ENCODE measurements at regions not wholly inside any gene's neighbourhood (a gene's known extent, or its start where the extent isn't known, plus 50 kb on each side); places are given as distances from the start of the nearest gene placed in this dataset.

DNA sequence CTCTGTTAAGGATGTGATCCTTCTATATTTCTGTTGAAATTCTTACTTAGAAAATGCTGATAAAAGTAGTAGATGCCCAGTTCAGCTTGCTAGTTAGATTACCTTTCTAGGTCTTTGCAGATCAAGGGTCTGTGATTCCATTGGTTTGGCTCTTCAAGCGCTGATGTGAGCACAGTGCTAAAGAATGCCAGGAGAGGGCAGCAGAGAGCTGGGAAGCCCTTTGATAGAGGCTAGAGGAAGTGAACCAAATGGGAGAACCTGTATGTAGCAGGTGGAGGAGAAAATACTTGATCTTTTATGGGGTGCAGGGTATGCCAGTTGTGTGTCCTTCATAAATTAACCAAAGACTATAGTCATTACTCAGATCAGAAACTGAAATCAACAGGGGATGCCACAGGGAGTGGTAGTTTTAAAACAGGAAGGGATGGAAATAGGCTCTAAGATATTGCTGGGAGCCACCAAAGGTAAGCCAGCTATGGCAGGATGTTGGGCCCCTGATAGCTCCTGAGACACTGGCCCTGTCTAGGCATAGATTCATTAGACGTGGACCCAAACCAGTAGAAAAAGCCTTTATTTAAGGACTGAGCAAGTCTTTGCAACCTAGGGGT, 677.4 kb downstream of the SQOR start:
- TF ChIP-seq CTCF (IDR thresholded peaks at IDR 0.05; ENCODE audit: low read depth, low read length), result peak; percentile 89
- in situ Hi-C loops (cut with HindIII; ENCODE audit: low sequenced_read_pairs), result no loop called here
- DNase-seq (ENCODE audit: low read depth, low spot score), result peak; percentile 52
- no peak overlapping the region for H3K4me3 ChIP-seq (ENCODE audit: low read depth, low read length)

DNA sequence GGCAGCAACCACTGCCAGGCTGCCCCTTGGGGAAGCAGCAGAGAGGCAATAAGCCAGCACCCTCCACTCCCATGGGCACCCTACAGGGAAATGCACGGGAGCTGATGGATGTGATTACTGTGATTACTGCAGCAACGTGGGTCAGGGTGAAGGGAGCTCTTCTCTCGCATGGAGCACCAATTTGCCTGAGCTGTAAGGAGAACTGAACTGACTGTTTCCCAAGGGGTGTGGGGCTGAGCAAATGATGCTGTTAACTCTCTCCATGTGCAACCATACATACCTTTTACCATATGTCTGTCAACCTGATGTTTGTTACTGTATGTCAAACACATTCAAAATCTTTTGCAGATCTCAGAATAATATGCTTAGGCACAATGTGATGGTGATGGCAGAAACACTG, 680.6 kb downstream of the SQOR start:
- no peak for DNase-seq (ENCODE audit: low read depth, low spot score)
- in situ Hi-C loops (cut with HindIII; ENCODE audit: low sequenced_read_pairs), result no loop called here
- no peak overlapping the region for H3K4me3 ChIP-seq (ENCODE audit: low read depth, low read length)
- no peak for TF ChIP-seq CTCF (IDR thresholded peaks at IDR 0.05; ENCODE audit: low read depth, low read length)

DNA sequence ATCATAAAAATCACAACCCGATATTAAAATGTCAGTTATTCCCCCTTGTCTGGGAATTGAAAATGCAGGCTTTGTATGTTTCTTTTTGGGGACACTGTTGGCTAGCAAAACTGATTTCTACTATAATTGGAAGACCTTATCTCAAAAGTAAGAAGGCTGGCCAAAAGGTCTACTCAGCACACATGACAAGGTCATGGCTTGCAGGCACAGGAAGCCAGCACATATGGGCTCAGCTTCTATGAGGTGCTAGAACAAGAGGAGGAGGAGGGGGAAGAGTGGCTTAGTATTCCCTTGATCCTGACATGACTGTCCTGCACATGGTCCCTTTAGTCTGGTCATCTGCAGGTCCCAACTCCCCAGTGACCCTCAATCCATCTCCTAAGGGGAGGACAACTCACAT, 681.2 kb downstream of the SQOR start:
- in situ Hi-C loops (cut with HindIII; ENCODE audit: low sequenced_read_pairs), result no loop called here
- no peak for TF ChIP-seq CTCF (IDR thresholded peaks at IDR 0.05; ENCODE audit: low read depth, low read length)
- no peak overlapping the region for H3K4me3 ChIP-seq (ENCODE audit: low read depth, low read length)
- no peak for DNase-seq (ENCODE audit: low read depth, low spot score)

DNA sequence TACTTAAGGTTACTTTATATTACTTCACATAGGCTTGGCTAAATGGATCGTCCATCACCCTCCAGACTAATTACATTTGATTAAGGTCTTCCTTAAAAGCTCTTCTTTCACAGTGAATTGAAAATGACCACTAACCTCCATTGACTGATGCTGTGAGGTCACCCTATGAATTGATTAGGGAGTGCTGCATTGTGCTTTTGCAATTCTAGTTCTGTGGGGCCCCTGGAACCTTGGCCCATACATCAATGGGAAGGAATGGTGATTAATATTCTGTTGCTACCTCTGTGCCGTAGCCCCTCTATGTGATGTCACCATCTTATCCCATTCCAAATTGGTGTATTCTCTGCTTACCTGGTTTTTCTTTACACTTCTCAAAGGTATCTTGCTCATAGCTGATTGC, 682.2 kb downstream of the SQOR start:
- TF ChIP-seq CTCF (IDR thresholded peaks at IDR 0.05; ENCODE audit: low read depth, low read length), result no peak
- no peak for DNase-seq (ENCODE audit: low read depth, low spot score)
- H3K4me3 ChIP-seq (ENCODE audit: low read depth, low read length), result no peak overlapping the region
- in situ Hi-C loops (cut with HindIII; ENCODE audit: low sequenced_read_pairs), result no loop called here

GRCh38 chr15:46322753-46323152, 687.9 kb downstream of the SQOR start:
- in situ Hi-C loops (cut with HindIII; ENCODE audit: low sequenced_read_pairs), result no loop called here
- no peak overlapping the region for H3K4me3 ChIP-seq (ENCODE audit: low read depth, low read length)
- TF ChIP-seq CTCF (IDR thresholded peaks at IDR 0.05; ENCODE audit: low read depth, low read length), result no peak
- no peak for DNase-seq (ENCODE audit: low read depth, low spot score)

DNA sequence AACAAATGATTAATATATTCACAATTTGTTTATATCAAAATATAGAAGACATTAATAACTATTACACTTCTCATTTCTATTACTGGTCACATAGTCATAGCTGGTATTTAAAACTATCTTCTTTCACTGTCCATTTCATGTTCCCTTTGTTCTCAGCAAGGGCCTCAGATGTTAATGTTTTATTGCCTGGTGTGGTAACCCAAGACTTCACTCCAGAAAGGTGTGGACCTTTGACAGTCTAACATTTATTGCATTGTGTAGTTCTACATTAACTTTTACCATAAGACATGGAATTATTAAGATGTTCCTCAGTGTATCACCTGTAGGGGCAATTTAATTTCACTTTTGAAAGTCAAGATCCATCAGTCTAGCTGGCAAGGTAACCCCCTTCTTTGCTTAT, 691.3 kb downstream of the SQOR start:
- no peak for DNase-seq (ENCODE audit: low read depth, low spot score)
- TF ChIP-seq CTCF (IDR thresholded peaks at IDR 0.05; ENCODE audit: low read depth, low read length), result no peak
- in situ Hi-C loops (cut with HindIII; ENCODE audit: low sequenced_read_pairs), result no loop called here
- no peak overlapping the region for H3K4me3 ChIP-seq (ENCODE audit: low read depth, low read length)

- in situ Hi-C loops (cut with HindIII; ENCODE audit: low sequenced_read_pairs), result no loop called here
- no peak for TF ChIP-seq CTCF (IDR thresholded peaks at IDR 0.05; ENCODE audit: low read depth, low read length)
- H3K4me3 ChIP-seq (ENCODE audit: low read depth, low read length), result no peak overlapping the region
- no peak for DNase-seq (ENCODE audit: low read depth, low spot score)
Observed at GRCh38 chr15:46328821-46329220, 694.0 kb downstream of the SQOR start.
